ENCODE measurements at regions not wholly inside any gene's neighbourhood (a gene's known extent, or its start where the extent isn't known, plus 50 kb on each side); places are given as distances from the start of the nearest gene placed in this dataset.

DNA sequence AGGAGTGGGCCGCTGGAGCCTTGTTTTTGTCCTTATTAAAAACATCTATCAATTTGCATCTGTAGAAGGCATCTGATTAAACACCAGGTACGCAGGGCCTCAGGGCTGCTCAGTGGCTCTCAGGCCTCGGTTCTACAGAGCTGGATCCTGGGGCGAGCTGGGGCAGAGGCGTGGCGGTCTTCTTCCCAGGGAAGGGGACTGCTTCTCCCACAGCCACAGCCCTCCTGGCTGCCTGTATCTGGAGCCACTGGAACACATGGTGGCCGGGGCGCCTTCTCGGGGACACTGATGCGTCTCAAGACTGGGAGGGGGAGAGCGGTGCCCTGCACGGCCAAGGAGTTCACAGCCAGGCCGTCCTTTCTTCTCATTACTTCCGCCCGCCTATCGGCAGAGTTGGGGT, 1178.2 kb downstream of the BRD1 start:
- FAIRE-seq, result no peak
- no peak for DNase-seq (ENCODE audit: insufficient read length, low spot score)

- no peak for FAIRE-seq
- DNase-seq (ENCODE audit: insufficient read length, low spot score), result no peak
Measured at GRCh38 chr22:48649031-48649430, 1178.6 kb downstream of the BRD1 start.

GRCh38 chr22:48647606-48648515, 1179.8 kb downstream of the BRD1 start:
- DNase-seq (ENCODE audit: insufficient read length, low spot score), result no peak
- no peak for FAIRE-seq

GRCh38 chr22:48647051-48647450, 1180.6 kb downstream of the BRD1 start:
- DNase-seq (ENCODE audit: insufficient read length, low spot score) (no peak), FAIRE-seq (no peak)

GRCh38 chr22:48646216-48646925, 1181.3 kb downstream of the BRD1 start:
- FAIRE-seq (no peak), DNase-seq (ENCODE audit: insufficient read length, low spot score) (no peak)

DNA sequence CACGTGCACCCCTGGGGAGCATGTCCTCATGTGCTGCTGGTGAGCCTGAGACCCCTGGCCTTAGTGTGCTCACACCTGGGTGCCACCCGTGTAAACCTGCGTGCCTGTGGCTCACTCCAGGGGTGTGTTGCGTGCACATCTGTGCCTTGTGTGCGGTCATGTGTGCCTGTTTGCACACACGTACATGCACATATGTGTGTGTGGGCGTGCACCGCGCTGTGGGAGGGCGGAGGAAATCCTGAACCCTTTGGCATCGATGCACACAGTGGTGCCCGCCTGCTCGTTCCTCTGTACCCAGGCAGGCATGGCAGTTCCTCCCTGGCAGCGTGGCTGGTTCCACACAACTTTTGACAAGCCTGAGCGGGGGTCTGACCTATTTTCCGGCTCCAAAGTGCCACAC, 1181.9 kb downstream of the BRD1 start:
- no peak for FAIRE-seq

GRCh38 chr22:48644997-48645396, 1182.7 kb downstream of the BRD1 start:
- FAIRE-seq (no peak), DNase-seq (ENCODE audit: insufficient read length, low spot score) (no peak)

More for the DNA sequence above, 1181.9 kb downstream of the BRD1 start:
- no peak for DNase-seq (ENCODE audit: insufficient read length, low spot score)

GRCh38 chr22:48644108-48644507, 1183.6 kb downstream of the BRD1 start:
- no peak for DNase-seq (ENCODE audit: insufficient read length, low spot score)
- FAIRE-seq, result no peak

GRCh38 chr22:48643066-48643731, 1184.5 kb downstream of the BRD1 start:
- DNase-seq (ENCODE audit: insufficient read length, low spot score) (no peak), FAIRE-seq (no peak)

- no peak for FAIRE-seq
- no peak for DNase-seq (ENCODE audit: insufficient read length, low spot score)
Measured at GRCh38 chr22:48642550-48642949, 1185.1 kb downstream of the BRD1 start.

DNA sequence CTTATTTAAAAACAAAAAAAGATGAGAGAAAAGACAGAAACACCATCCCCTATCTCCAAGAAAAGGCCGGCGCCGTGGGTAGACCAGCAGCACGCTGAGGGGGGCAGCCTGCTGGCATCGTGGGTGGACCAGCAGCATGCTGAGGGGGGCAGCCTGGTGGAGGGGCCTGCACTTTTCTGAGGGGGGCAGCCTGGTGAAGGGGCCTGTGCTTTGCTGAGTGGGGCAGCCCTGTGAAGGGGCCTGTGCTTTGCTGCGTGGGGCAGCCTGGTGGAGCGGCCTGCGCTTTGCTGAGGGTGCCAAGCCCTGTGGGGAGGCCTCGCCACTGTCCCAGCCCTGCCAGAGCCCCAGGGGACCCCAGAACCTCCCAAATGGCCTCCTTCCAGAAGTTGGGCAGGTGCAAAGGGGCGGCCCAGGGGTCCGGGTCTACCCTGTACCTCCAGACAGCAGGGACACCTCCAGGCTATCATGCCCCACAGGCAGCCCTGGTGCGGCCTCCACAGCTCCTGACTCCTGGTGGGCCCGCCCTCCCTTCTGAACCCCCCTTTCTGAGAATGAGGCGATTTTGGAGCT, 1185.7 kb downstream of the BRD1 start:
- DNase-seq (ENCODE audit: insufficient read length, low spot score) (no peak), FAIRE-seq (no peak)

DNA sequence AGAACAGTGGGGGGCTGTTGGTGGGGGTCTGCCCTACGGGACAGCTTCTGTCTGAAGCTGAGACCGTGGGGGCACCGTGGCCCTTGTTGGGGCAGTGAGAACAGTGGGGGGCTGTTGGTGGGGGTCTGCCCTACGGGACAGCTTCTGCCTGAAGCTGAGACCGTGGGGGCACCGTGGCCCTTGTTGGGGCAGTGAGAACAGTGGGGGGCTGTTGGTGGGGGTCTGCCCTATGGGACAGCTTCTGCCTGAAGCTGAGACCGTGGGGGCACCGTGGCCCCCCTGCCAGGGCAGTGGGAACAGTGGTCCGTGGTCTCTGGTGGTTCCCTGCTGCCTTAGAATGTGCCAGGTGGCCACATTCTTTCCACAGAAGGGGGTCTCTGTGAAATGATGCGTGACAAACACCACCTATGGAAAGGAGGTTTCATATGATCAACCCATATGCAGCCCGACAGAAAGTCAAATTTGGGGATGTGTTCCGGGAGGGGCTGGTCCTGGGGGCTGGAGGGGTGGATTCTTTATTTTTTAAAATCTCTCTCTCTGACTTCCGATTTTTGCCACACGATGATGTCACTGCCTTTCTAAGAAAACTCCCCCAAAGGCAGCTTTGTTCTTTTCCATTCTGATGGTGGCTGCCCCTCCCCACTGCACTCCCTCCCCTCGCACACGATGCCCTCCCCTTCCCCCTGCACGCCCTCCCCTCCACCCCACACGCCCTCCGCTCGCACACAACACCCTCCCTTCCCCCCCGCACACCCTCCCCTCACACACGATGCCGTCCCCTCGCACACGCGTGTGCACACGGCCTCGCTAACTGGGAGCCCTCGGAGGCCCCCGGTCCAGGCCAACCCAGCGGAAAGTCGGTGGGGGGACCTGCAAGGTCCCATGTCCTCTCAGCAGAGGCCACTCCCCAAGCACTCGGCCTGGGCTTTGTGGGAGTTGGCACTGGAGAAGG, 1186.5 kb downstream of the BRD1 start:
- DNase-seq (ENCODE audit: insufficient read length, low spot score) (no peak), FAIRE-seq (no peak)

- FAIRE-seq (no peak), DNase-seq (ENCODE audit: insufficient read length, low spot score) (no peak)
Measured at GRCh38 chr22:48639896-48640748, 1187.6 kb downstream of the BRD1 start.

DNA sequence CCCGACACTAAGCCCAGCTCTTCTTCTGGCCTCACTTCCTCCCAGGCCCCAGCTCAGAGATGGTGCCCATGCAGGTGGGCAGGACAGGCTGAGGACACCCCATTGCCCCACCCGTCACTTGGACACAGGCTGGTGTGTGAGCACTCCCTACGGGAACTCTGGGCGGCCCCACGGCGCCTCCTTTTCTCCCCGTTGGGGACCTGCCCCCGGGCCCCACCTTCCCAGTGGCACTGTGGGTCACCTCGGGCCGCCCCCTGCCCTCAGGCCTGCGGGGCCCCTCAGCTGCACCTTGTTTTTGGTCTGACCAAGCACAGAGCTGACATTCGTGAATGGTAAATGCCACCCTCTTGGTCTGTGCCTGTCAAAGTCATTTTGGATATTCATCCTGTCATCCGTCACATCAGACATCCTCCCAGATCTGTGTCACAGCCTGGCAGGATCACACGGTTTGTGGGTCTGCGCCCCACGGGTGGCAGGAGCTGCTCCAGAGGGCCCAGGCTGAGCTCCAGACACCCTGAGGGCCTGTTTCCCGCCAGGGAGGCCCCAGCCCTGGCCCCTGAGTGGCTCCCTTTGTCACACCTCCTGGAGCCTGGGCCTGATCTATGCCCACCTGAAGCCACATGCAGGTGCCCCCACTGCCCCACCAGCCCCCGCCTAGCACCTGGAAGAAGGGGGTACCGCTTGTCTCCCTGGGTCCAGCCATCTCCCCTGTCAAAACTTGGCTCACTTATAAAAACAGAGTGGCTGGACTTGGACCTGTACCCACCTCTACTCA, 1188.5 kb downstream of the BRD1 start:
- FAIRE-seq, result no peak

DNA sequence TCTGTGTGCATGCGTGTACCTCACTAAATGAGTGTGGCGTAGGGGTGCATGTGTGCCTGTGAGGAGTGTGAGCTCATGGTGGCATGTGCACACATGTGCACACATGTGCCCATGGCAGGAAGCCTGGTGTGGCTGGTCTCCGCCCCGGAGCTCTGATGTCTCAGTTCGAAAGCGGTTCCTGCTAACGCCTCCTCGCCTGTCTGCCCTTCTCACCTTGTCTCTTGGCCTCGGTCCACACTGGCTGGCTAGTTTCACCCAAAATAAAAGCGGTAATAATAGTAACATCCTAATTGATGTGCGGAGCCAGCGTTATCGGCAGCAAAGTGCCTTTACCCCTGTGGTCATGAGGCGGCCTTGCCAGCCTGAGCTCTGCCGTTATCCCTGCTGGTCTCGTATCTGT, 1190.4 kb downstream of the BRD1 start:
- DNase-seq (ENCODE audit: insufficient read length, low spot score), result no peak
- no peak for FAIRE-seq

More for the DNA sequence above, 1188.5 kb downstream of the BRD1 start:
- DNase-seq (ENCODE audit: insufficient read length, low spot score), result no peak

DNA sequence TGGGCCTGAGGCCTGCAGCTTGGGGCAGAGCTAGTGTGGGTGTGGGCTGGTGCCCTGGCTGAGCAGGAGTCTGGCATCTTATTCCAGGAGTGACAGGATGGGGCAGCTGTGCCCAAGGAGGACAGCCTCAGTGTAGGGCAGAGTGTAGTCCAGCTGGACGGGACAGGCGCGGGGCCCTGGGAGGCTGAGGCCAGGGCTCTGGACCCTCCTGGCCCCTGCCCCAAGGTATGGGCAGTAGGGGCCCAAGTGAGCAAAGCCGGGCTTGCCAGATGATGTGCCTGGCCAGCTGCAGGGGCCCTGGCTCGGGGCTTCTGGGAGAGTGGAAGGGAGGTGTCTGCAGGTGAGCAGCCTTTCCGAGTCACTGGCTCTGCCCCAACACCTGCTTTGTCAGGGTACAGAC, 1190.9 kb downstream of the BRD1 start:
- no peak for DNase-seq (ENCODE audit: insufficient read length, low spot score)
- no peak for FAIRE-seq

GRCh38 chr22:48635816-48636215, 1191.9 kb downstream of the BRD1 start:
- DNase-seq (ENCODE audit: insufficient read length, low spot score), result no peak
- FAIRE-seq, result no peak

DNA sequence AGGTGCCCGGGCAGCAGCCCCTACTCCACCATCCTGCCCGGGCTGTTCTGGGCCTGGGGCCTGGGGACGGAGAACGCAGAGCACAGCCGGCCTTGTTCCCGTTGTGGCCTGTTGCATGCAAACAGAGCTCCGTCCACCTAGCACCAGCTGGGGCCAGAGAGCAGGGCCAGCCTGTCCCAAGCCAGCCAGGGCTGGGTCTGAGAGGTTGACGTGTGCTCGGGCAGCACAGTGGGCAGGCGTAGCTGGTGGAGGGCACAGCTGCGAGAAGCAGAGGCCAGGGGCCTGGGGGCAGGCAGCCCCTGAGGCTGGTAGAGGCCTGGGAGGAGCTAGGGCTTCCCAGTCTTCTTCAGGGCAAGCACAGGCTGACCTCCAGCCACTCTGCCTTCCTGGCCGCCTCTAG, 1192.6 kb downstream of the BRD1 start:
- DNase-seq (ENCODE audit: insufficient read length, low spot score) (no peak), FAIRE-seq (no peak)

Measured in HTR-8/SVneo (cell line).